Suprapubic skin (tissue), 3 donors: ENCODE measurements at regions not wholly inside any gene's neighbourhood (a gene's known extent, or its start where the extent isn't known, plus 50 kb on each side); places are given as distances from the start of the nearest gene placed in this dataset.

ENCODE experiments used
- EP300 ChIP-seq: sonication (generic); formaldehyde crosslinking; IDR thresholded peaks from one replicate; pipeline ENCODE4 v1.6.1; 2017; ENCODE audit warnings: antibody characterized with exemption
- POLR2A ChIP-seq, 2 donors: fragments of 450-650 bp; IDR thresholded peaks; one replicate each; pipeline ENCODE4 v1.6.1; 2017; ENCODE audit warnings: antibody characterized with exemption in 2 of 2, mild to moderate bottlenecking in 2 of 2, moderate library complexity in 2 of 2
- TF ChIP-seq, protein P1 (sequence below), 2 donors: fragments of 200-600 bp in 1 of 2; fragments of 450-650 bp in 1 of 2; sonication (generic) in 1 of 2; IDR thresholded peaks; one replicate each; pipeline ENCODE4 v1.5.1; 2016 to 2019; ENCODE audit warnings: antibody characterized with exemption in 2 of 2, mild to moderate bottlenecking in 1 of 2, moderate library complexity in 1 of 2

DNA sequence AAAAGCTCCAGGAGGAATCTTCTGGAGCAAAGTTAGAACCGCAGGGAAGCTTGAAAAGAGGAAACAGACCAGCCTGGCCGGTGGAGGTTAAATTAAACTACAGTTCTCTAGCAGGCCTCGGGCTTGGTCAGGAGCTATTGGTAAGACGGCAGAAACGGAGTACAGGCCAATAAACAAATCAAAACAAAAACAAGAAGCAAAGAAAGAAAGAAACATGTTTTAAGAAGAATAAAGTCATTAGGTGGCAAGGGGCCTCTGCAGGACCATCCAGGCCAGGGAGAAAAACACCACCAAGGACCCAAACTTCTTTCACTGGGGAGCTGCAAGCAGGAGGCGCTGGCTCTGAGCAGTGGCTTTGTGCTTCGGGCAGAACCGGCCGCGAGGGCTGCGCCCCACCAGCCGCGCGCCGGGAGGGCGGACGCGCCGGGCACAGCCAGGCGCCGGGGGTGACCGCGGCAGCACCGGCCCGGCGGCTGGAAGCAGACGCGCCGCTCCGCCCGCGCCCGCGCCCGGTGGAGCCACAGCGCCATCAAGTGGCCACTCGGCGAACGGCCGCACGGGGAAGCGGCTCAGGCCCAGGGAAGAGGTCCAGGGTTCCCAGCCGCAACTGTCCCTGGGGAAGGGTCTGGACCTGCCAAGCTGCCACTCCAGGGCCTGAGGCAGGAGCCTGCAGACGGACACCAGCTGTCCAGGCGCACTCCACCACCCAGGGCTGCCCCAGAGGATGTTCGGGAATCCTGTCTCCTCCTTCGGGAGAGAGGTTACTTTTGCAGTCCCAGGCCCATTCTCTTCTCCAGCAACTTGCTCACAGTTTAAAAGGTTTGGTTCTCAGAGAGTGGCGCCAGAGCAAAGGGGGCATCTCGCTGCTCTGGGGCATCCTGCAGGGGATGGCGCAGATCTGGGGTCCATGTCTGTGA lies 419.4 kb downstream of the SOX9 start:
- TF ChIP-seq EP300 (no peak), POLR2A (IDR thresholded peaks at IDR 0.05) (no peak)
- TF ChIP-seq, protein P1, sequence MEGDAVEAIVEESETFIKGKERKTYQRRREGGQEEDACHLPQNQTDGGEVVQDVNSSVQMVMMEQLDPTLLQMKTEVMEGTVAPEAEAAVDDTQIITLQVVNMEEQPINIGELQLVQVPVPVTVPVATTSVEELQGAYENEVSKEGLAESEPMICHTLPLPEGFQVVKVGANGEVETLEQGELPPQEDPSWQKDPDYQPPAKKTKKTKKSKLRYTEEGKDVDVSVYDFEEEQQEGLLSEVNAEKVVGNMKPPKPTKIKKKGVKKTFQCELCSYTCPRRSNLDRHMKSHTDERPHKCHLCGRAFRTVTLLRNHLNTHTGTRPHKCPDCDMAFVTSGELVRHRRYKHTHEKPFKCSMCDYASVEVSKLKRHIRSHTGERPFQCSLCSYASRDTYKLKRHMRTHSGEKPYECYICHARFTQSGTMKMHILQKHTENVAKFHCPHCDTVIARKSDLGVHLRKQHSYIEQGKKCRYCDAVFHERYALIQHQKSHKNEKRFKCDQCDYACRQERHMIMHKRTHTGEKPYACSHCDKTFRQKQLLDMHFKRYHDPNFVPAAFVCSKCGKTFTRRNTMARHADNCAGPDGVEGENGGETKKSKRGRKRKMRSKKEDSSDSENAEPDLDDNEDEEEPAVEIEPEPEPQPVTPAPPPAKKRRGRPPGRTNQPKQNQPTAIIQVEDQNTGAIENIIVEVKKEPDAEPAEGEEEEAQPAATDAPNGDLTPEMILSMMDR (IDR thresholded peaks at IDR 0.05) = peak; percentile 88 to 92
